NCI-H1092 (cell line): ENCODE measurements at regions not wholly inside any gene's neighbourhood (a gene's known extent, or its start where the extent isn't known, plus 50 kb on each side); places are given as distances from the start of the nearest gene placed in this dataset.

Experiments used
- DNase-seq: peaks from one replicate; lab custom pipeline; 2025; lab: John Stamatoyannopoulos, UW

GRCh38 chr20:16946097-16946496 lies 197.9 kb downstream of the OTOR start:
- no peak for DNase-seq

DNA sequence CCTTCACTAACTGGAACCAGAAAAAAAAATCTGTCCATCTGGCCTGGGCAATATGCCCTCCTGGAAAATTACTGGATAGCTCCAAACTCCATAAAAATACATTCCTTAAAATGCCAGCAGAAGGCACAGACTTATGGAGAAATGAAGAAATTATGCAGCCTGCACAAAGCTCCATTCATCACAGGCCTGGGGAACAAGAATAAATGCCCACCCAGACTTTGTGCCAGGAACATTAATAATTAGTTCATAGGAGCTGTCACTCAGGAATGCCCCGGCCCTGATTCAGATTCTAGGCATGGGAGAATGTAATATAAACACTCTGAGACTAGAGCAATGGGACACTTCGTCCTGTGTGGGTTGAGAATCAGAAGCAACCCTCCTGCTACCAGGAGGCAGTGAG lies 199.3 kb downstream of the OTOR start:
- DNase-seq: no peak

GRCh38 chr20:16951876-16952275 lies 203.7 kb downstream of the OTOR start:
- no peak for DNase-seq

DNA sequence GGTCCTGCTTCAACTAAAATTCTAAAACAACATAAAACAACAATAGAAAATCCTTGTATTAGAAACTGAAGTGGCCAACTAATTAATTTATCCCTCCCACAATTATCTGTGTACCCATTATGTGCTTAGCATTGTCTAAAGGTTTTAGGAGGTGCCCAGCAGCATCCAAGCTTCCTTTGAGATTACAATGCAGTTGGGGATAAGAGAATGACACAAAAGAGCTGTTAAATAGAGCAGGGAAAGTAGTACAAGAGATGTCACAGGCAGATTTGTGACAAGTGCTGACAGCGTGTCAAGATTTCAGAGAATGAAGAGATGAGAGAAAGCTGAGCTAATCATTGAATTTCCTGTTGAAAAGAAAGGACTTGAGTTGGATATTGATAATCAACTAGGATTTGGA lies 204.8 kb downstream of the OTOR start:
- no peak for DNase-seq

DNA sequence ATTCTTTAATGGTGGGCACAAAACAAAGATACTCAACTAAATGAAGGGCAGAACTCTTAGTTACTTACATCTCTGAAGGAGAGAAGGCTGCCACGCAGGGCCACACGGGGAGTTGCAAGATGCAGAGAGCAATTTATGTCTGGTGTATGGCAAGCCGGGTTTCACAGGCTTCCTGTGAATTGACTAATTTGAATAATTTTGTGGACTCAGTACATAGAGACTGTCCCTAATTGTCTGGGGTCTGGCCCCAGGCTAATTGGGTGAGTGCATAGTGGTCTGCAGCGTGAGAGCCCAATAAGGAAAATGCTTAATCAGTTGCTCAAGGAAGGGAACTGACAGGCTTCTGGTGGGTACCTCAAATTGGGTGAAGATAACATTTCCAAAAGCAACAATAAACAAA lies 205.7 kb downstream of the OTOR start:
- DNase-seq: no peak

- DNase-seq: no peak
Observed at GRCh38 chr20:16955462-16955861, 207.3 kb downstream of the OTOR start.

DNA sequence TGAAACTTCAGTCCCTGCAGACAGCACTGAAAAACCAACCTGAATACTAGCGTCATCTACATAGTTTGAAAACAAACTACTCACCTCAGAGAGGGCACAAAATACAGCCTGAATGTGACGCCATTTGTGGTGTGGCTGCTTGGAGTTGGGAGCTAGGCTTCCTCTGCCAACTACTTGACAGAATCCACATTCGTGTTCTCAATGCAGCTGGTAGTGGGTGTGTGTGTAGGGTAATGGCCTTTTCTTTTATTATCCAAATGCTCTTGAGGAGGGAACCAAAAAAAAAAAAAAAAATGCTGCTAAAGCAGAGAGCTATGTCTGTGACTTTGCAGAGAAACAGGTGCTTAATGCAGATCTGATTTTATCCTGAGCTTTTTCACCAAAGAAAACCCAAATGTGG lies 207.8 kb downstream of the OTOR start:
- peak; percentile 11 for DNase-seq

- DNase-seq: no peak
Observed at GRCh38 chr20:16965401-16965800, 217.2 kb downstream of the OTOR start.

DNA sequence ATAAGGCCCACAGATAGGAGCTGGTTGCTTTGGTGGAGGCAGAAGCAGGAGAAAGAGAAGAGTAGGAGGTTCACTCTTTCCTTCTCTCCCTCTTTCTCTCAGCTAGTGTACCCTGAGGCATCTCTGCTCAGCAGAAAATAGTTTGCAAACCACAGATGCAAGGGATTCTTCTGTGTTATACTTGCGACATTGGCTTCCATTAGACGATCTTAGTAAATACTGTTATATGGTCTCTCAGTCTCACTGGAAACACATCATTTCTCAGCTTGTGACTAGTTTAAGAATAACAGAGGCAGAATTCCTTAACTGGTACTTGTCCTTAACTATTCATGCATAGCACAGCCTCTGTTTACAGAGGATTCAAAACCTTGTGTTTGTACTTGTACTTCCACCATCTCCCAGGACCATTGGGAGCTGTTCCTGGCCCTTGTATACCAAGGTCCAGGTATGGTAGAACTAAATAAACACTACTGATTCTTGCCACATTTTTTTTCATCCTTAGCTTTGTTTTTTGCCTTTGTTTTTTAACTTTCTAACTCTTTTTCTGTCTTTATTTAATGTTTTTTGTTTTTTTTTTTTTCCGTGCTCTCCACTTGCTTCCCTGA lies 218.2 kb downstream of the OTOR start:
- DNase-seq: no peak

- no peak for DNase-seq
Observed at GRCh38 chr20:16968099-16968498, 219.9 kb downstream of the OTOR start.

GRCh38 chr20:16970776-16971175 lies 222.6 kb downstream of the OTOR start:
- no peak for DNase-seq

- no peak for DNase-seq
Observed at GRCh38 chr20:16974080-16974854, 226.1 kb downstream of the OTOR start.

DNA sequence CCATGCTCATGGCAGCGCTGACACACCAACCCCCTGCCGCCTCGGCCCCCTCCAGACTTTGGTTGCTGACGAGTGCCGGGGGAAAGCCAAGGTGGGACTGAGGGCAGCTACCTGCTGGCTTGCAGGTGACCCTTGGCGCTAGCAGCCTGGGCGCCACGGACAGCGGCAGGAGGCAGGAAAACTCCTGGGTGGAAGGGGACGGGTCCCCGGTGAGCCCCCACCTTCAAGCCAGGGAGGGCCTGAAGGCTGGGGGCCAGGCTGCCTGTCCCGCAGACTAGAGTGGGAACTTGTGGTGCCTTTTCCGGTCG lies 226.7 kb downstream of the OTOR start:
- no peak for DNase-seq

DNA sequence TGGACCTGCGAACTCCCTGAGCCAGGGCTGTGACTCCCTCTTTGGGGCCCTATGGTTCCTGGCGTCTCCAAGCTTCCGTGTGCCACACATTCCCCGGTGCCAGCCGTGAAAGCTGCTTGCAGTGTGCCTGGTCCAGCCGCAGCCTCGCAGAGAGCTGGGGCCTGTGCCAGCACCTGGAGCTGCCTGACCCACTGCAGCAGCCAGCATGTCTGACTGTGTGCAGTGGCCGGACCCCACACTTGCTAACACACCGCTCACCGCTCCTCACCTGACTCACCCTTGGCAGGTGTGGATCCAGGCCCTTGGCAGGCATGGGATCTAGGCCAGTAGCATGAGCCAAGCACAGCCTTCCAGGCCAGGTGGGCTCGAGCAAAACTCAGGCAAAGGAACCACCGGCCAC lies 227.5 kb downstream of the OTOR start:
- no peak for DNase-seq

DNA sequence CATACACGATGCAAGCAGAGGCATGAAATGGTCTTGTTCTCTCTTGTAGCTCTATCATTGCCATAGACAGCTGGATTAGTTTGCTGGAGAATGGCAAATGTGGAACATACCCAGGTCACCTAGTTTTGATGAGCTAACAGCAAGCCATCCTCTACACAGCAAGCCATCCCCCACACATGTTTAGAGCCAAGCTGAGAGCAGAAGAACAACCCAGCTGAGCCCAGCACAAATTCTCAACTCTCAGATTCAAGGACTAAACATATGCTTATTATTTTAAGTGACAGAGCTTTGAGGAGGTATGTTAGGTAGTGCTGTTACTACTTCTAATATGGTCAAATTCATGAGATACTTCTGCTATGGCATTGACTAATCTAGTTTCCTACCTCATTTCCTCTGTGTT lies 230.3 kb downstream of the OTOR start:
- no peak for DNase-seq

DNA sequence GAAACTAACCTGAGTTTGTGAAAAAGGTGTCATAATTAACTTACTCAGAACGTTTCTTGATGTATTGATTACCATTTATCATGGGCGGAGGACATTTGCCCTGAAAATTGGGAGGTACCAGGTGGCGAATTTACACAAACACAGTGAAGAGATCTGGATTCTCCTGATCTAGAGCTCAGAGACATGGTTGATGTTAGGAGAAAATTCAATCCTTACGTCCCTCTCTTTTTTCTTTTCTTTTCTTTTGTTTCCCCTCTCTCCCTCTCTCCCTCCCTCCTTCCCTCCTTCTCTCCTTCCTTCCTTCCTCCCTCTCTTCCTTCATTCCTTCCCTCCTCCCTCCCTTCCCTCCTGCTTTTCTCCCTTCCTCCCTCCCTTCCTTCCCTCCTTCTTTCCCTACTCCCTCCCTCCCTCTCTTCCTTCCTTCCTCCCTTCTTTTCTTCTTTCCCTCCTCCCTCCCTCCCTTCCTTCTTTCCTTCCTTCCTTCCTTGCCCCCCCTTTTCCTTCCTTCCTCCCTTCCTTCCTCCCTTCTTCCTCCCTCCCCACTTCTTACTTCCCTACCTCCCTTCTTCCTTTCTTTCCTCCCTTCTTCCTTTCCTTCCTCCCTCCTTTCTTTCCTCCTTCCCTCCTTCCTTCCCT lies 234.1 kb downstream of the OTOR start:
- no peak for DNase-seq

DNA sequence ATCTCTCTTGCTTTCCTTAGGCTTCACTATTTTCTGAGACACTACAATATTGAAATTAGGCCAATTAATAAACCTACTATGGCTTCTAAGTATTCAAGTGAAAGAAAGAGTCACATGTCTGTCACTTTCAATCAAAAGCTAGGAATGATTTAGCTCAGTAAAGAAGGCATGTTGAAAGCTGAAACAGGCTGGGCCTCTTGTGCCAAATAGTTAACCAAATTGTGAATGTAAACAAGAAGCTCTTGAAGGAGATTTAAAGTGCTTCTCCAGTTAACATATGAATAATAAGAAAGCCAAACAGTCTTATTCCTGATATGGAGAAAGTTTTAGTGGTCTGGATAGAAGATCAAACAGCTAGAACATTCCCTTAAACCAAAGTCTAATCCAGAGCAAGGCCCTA lies 236.3 kb downstream of the OTOR start:
- DNase-seq: no peak

GRCh38 chr20:17003170-17003870 lies 223.5 kb upstream of the PCSK2 start:
- DNase-seq: no peak

DNA sequence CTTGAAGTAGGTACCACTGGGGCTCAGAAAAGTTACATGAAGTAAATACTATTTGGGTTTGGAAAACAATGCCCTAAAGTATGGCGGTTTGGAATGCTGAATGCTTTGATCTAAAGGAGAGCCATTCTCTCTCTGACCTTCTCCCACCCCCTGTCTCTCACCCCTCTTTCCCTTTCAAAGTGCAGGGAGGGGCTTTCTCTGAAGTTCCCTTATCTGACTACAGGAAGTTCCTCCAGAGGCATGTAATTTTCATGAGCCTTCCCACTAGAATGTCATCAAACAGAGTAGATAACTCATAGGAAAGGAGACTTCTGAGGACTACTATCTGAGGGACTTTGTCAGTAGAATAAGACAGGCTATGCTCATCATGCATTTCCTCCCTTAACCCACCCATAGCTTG lies 216.7 kb upstream of the PCSK2 start:
- no peak for DNase-seq

- DNase-seq: no peak
Observed at GRCh38 chr20:17012546-17013226, 214.2 kb upstream of the PCSK2 start.

GRCh38 chr20:17014217-17014616 lies 212.6 kb upstream of the PCSK2 start:
- no peak for DNase-seq

DNA sequence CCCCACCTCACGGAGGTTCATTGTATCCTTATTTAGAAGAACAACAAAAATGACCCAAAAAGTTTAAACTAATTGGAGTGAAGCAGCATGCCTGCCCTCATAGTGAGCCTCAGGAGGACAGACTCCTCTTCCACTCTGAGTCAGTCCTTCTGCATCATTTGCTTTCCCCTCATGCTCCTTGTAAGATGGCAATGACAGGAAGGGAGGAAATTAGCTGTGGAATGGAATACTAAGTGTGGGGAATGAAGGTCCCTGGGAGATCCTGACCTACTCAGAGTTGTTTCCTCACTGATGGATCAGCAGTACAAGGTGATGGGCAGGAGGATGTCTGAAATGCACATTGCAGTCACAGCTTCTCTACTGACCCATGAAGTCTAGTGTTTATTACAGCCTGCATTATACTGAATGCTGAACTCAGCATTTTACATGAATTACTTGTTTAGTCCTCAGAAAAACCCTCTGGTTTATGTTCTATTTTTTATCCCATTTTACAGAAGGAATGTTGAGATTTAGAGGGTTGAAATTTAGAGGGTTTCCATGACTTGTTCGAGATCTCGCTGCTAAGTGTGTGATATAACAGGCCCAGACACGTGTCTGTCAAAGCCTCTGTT lies 212.0 kb upstream of the PCSK2 start:
- no peak for DNase-seq
